H1 (cell line): ENCODE measurements at regions not wholly inside any gene's neighbourhood (a gene's known extent, or its start where the extent isn't known, plus 50 kb on each side); places are given as distances from the start of the nearest gene placed in this dataset.

Source experiments
- CBX5 ChIP-seq: fragments of 300-800, 300-1000 bp; sonication (generic); IDR thresholded peaks from 2 replicates; pipeline ENCODE4 v1.7.1; 2016; ENCODE audit warnings: antibody characterized with exemption, low read length, low read depth
- CBX8 ChIP-seq: fragments of 300-800, 300-1000 bp; sonication (generic); IDR thresholded peaks from 2 replicates; pipeline ENCODE4 v1.7.1; 2016; ENCODE audit warnings: low read depth, low read length, borderline replicate concordance
- SAP30 ChIP-seq: fragments of 300-600 bp; sonication (generic); IDR thresholded peaks from 2 replicates; pipeline ENCODE4 v1.7.1; 2012; ENCODE audit warnings: low read length, moderate library complexity, mild to moderate bottlenecking, inconsistent platforms; ENCODE audit not compliant: insufficient read depth, insufficient replicate concordance
- SRF ChIP-seq: IDR thresholded peaks from 2 replicates; pipeline ENCODE4 v1.6.1; 2011; ENCODE audit warnings: mild to moderate bottlenecking, low read depth, low read length, moderate library complexity
- TEAD4 ChIP-seq: IDR thresholded peaks from 2 replicates; pipeline ENCODE4 v1.6.1; 2012; ENCODE audit warnings: low read depth, low read length, inconsistent platforms, mixed read lengths
- TF ChIP-seq, protein P1 (sequence below): IDR thresholded peaks from 2 replicates; pipeline ENCODE4 v1.6.1; 2011; ENCODE audit warnings: low read depth, mild to moderate bottlenecking, low read length; ENCODE audit not compliant: insufficient read depth

DNA sequence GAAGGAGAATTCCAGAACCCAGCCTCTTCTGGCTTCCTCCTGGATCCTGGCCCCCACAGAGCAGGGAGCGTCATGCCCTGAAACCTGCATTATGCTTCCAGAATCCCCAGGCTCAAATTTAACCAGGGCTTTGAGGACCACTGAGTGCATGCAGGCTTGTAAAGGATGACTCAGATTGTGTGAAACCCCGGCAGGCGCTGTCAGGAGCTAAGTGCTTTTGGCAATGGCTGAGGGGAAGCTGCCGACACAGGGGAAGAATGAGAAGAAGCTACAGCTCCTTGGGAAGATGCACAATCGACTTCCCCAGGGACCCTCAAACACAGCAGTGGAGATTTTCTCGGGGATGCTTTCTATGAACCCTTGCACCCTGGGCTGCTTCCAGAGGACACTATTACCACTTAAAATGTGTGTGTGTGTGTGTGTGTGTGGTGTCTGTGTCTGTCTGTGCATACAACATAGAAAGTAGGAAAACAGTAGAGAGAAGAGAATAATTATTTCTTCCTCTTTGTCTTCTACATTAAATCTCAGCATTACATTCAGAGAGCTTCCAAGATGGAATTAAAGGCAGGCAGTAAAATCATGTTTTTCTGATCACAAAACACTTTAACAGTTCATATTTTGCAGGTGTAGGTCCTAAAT is 183.5 kb upstream of the INHBA start (continued):
- no peak for TF ChIP-seq TEAD4
- TF ChIP-seq SAP30, result no peak
- no peak for TF ChIP-seq CBX5
- TF ChIP-seq, protein P1, sequence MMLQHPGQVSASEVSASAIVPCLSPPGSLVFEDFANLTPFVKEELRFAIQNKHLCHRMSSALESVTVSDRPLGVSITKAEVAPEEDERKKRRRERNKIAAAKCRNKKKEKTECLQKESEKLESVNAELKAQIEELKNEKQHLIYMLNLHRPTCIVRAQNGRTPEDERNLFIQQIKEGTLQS, result no peak
- no peak for TF ChIP-seq SRF
- TF ChIP-seq CBX8, result no peak
